OCI-LY1 (cell line): ENCODE measurements at regions not wholly inside any gene's neighbourhood (a gene's known extent, or its start where the extent isn't known, plus 50 kb on each side); places are given as distances from the start of the nearest gene placed in this dataset.

Experiments
- H2AFZ ChIP-seq: fragments of 200-600 bp; sonication (generic), shearing (Covaris generic); 2 replicates; pipeline ENCODE4 v1.6.0; 2014; ENCODE audit warnings: antibody characterized with exemption, mild to moderate bottlenecking, low read length
- H3F3A ChIP-seq: fragments of 200-600 bp; sonication (generic), shearing (Covaris generic); 2 replicates; pipeline ENCODE4 v1.6.0; 2014; ENCODE audit warnings: mild to moderate bottlenecking, antibody characterized with exemption, low read length, moderate library complexity; ENCODE audit not compliant: insufficient read depth
- H3K27ac ChIP-seq: fragments of 200-600 bp; sonication (generic); 2 replicates; pipeline ENCODE4 v1.5.1; 2014; ENCODE audit warnings: low read length, mixed run types, mild to moderate bottlenecking, low read depth; ENCODE audit not compliant: poor library complexity, severe bottlenecking
- H3K27me3 ChIP-seq: fragments of 200-600 bp; sonication (generic); 2 replicates; pipeline ENCODE4 v1.6.0; 2014; ENCODE audit warnings: antibody characterized with exemption, mild to moderate bottlenecking, low read length, moderate library complexity; ENCODE audit not compliant: insufficient read depth
- H3K36me3 ChIP-seq: fragments of 200-600 bp; sonication (generic); 2 replicates; pipeline ENCODE4 v1.6.1; 2014; ENCODE audit warnings: mild to moderate bottlenecking, antibody characterized with exemption, low read length, moderate library complexity, mixed read lengths; ENCODE audit not compliant: insufficient read depth
- H3K4me1 ChIP-seq: fragments of 200-600 bp; sonication (generic); 2 replicates; pipeline ENCODE4 v1.5.1; 2014; ENCODE audit warnings: mild to moderate bottlenecking, low read length, moderate library complexity; ENCODE audit not compliant: insufficient read depth, severe bottlenecking
- H3K4me2 ChIP-seq: fragments of 200-600 bp; sonication (generic), shearing (Covaris generic); 2 replicates; pipeline ENCODE4 v1.6.1; 2014; ENCODE audit warnings: low read length
- H3K4me3 ChIP-seq: fragments of 200-600 bp; sonication (generic); 2 replicates; pipeline ENCODE4 v1.5.1; 2014; ENCODE audit warnings: low read length, low read depth, mild to moderate bottlenecking, mixed read lengths; ENCODE audit not compliant: poor library complexity, severe bottlenecking
- H3K79me2 ChIP-seq: fragments of 200-600 bp; shearing (Covaris generic); 2 replicates; pipeline ENCODE4 v1.6.1; 2016; ENCODE audit warnings: mixed run types, low read length, mixed read lengths; ENCODE audit not compliant: insufficient read depth
- H3K9ac ChIP-seq: fragments of 200-600 bp; sonication (generic), shearing (Covaris generic); 2 replicates; pipeline ENCODE4 v1.6.1; 2014; ENCODE audit warnings: mild to moderate bottlenecking, low read length, mixed read lengths
- H3K9me2 ChIP-seq: fragments of 200-600 bp; sonication (generic), shearing (Covaris generic); 2 replicates; pipeline ENCODE4 v1.6.1; 2014; ENCODE audit warnings: low read depth, mild to moderate bottlenecking, low read length, mixed read lengths
- H3K9me3 ChIP-seq: fragments of 200-600 bp; shearing (Covaris generic); 2 replicates; pipeline ENCODE4 v1.6.1; 2014; ENCODE audit warnings: low read length, mixed read lengths
- H4K20me1 ChIP-seq: fragments of 200-600 bp; sonication (generic), shearing (Covaris generic); 2 replicates; pipeline ENCODE4 v1.6.0; 2016; ENCODE audit warnings: mild to moderate bottlenecking, low read length; ENCODE audit not compliant: insufficient read depth
- EZH2 ChIP-seq: fragments of 200-600 bp; sonication (generic), shearing (Covaris generic); IDR thresholded peaks from 2 replicates; pipeline ENCODE4 v1.8.0; 2017; ENCODE audit warnings: borderline replicate concordance, mixed run types, mild to moderate bottlenecking, antibody characterized with exemption, low read length, moderate library complexity, mixed read lengths
- TF ChIP-seq, protein P1 (sequence below): fragments of 200-600 bp; sonication (generic), shearing (Covaris generic); IDR thresholded peaks from 2 replicates; pipeline ENCODE4 v1.5.1; 2017; ENCODE audit warnings: mild to moderate bottlenecking, antibody characterized with exemption, low read length, moderate library complexity, mixed read lengths

DNA sequence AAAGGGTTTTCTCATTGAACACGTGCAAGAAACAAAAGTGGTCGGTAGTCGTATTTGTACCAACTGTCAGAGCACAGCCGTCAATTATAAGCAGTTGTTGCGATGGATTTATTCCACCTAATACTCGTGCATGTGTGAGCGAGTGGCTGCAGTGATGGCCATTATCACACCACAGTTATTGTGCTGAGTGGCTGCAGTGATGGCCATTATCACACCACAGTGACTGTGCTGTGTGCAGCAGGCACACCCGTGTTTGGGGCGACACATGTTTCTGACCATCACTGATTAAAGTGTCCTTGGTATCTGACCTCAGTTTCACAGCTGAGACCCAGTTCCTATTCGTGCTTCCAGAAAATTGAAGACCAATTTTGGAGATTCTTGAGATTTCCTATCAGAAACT, 142.9 kb upstream of the PFKP start:
- H3F3A ChIP-seq = no peaks in the 10 kb centered on the region
- no peaks in the 10 kb centered on the region for H3K9me3 ChIP-seq
- H3K9ac ChIP-seq = no peak overlapping the region
- no peaks in the 10 kb centered on the region for H3K36me3 ChIP-seq
- H3K4me3 ChIP-seq = no peak overlapping the region
- no peaks in the 10 kb centered on the region for H3K4me1 ChIP-seq
- H3K79me2 ChIP-seq = no peaks in the 10 kb centered on the region
- H3K4me2 ChIP-seq = no peak overlapping the region
- H3K27me3 ChIP-seq = no peaks in the 10 kb centered on the region
- no peak for TF ChIP-seq EZH2
- TF ChIP-seq, protein P1, sequence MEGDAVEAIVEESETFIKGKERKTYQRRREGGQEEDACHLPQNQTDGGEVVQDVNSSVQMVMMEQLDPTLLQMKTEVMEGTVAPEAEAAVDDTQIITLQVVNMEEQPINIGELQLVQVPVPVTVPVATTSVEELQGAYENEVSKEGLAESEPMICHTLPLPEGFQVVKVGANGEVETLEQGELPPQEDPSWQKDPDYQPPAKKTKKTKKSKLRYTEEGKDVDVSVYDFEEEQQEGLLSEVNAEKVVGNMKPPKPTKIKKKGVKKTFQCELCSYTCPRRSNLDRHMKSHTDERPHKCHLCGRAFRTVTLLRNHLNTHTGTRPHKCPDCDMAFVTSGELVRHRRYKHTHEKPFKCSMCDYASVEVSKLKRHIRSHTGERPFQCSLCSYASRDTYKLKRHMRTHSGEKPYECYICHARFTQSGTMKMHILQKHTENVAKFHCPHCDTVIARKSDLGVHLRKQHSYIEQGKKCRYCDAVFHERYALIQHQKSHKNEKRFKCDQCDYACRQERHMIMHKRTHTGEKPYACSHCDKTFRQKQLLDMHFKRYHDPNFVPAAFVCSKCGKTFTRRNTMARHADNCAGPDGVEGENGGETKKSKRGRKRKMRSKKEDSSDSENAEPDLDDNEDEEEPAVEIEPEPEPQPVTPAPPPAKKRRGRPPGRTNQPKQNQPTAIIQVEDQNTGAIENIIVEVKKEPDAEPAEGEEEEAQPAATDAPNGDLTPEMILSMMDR = no peak
- H3K9me2 ChIP-seq = no peaks in the 10 kb centered on the region
- no peaks in the 10 kb centered on the region for H4K20me1 ChIP-seq
- no peak overlapping the region for H2AFZ ChIP-seq
- H3K27ac ChIP-seq = no peak overlapping the region

DNA sequence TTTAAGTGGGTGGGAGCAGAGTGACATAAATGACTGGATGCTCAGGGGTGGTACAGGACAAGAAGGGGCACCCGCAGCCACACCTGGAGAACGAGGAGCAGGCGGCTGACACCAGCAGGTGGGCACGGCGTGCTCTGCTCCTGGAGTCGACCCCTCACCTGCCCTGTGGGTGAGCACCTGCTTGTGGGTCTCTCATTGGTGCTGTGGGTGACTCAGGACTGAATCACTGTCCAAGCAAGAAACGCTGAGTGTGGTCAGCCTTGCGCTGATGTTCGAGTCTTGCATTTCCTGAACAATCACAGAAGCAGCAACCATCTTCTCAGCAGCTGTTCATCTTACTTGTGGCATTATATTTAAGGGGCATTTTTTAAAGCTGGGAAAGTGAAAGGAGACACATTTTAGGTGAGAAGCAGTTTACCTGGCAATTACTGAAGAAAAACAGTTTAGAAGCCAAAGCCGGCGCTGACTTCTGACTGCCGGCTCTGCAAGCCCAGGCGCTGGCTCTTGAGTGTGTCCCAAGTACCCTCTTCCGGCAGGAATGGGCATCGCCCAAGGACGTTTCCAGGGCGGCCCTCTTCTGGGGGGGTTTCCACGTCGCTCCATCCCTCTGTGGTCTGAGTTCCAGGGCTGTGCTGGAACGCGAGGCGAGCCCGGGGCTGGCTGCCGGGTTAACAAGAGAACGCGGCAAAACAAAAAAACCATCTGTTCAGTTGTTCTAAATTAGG, 145.2 kb upstream of the PFKP start:
- H3K4me1 ChIP-seq = no peaks in the 10 kb centered on the region
- no peaks in the 10 kb centered on the region for H3K9me3 ChIP-seq
- H3K4me3 ChIP-seq = no peak overlapping the region
- no peak overlapping the region for H2AFZ ChIP-seq
- no peaks in the 10 kb centered on the region for H3K27me3 ChIP-seq
- TF ChIP-seq EZH2 = no peak
- TF ChIP-seq, protein P1 = no peak
- no peak overlapping the region for H3K9ac ChIP-seq
- no peaks in the 10 kb centered on the region for H3K9me2 ChIP-seq
- no peak overlapping the region for H3K4me2 ChIP-seq
- H3K79me2 ChIP-seq = no peaks in the 10 kb centered on the region
- H4K20me1 ChIP-seq = no peaks in the 10 kb centered on the region
- H3K36me3 ChIP-seq = no peaks in the 10 kb centered on the region
- H3K27ac ChIP-seq = no peak overlapping the region
- no peaks in the 10 kb centered on the region for H3F3A ChIP-seq

DNA sequence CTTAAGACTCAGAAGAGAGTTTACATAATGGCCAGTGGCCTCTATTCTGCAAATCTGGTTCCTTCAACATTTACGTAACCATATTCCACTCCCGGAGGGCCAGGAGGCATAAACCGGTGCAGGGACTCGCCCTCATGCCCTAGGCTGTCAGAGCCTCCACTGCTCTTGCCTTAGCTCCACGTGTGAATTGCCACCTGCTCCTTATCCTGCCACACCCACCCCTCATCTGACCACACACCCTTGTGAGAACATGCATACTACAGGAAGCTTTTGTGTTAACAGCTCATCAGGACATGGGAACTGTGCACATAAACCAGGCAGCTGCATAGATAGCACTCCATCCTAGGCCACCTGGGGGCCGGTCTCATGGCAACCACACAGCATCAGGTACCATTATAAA, 146.7 kb upstream of the PFKP start:
- no peaks in the 10 kb centered on the region for H3K27me3 ChIP-seq

More for the DNA sequence above, 146.7 kb upstream of the PFKP start:
- Histone ChIP-seq H3K36me3 (no peaks in the 10 kb centered on the region), H3K27ac (no peak overlapping the region), H3K4me3 (no peak overlapping the region), H3K4me2 (no peak overlapping the region), H2AFZ (no peak overlapping the region), H4K20me1 (no peaks in the 10 kb centered on the region), H3K9ac (no peak overlapping the region), H3K4me1 (no peaks in the 10 kb centered on the region), H3K79me2 (no peaks in the 10 kb centered on the region), H3K9me3 (no peaks in the 10 kb centered on the region), H3K9me2 (no peaks in the 10 kb centered on the region), H3F3A (no peaks in the 10 kb centered on the region)
- TF ChIP-seq EZH2 = no peak
- TF ChIP-seq, protein P1 = no peak
